Heart right ventricle (tissue), 16 donors: ENCODE measurements at regions not wholly inside any gene's neighbourhood (a gene's known extent, or its start where the extent isn't known, plus 50 kb on each side); places are given as distances from the start of the nearest gene placed in this dataset.

Source experiments
- ATAC-seq, 8 donors: fragments of 200-7000 bp; cut with Tn5 transposase; one replicate each; pipeline ENCODE4 v1.9.1; 2020; ENCODE audit warnings: mild to moderate bottlenecking in 8 of 8, moderate library complexity in 8 of 8, moderate number of reproducible peaks in 1 of 8
- DNase-seq, 2 donors: peaks; one replicate each; pipeline ENCODE4 v3.0.0-alpha.2; 2020
- H3K27ac ChIP-seq, 10 donors: fragments of 200-600 bp; sonication (generic) in 2 of 10; one replicate each; pipeline versions ENCODE4 v1.5.0 to v1.8.0; 2020 to 2022; ENCODE audit warnings: mild to moderate bottlenecking in 3 of 10
- H3K27me3 ChIP-seq, 7 donors: fragments of 200-600 bp; one replicate each; pipeline ENCODE4 v1.8.0; 2021 to 2022; ENCODE audit warnings: mild to moderate bottlenecking in 2 of 7
- H3K36me3 ChIP-seq, 9 donors: fragments of 200-600 bp; sonication (generic) in 1 of 9; one replicate each; pipeline versions ENCODE4 v1.5.0 to v1.8.0; 2020 to 2022; ENCODE audit warnings: mild to moderate bottlenecking in 2 of 9
- H3K4me1 ChIP-seq, 9 donors: fragments of 200-600 bp; sonication (generic) in 1 of 9; one replicate each; pipeline versions ENCODE4 v1.5.0 to v1.8.0; 2020 to 2022; ENCODE audit warnings: mild to moderate bottlenecking in 4 of 9
- H3K4me3 ChIP-seq, 10 donors: fragments of 200-600 bp; sonication (generic) in 2 of 10; one replicate each; pipeline versions ENCODE4 v1.5.0 to v1.8.0; 2020 to 2022; ENCODE audit warnings: mild to moderate bottlenecking in 7 of 10, moderate library complexity in 2 of 10
- H3K9me3 ChIP-seq, 11 donors: fragments of 200-600 bp in 10 of 11; sonication (generic) in 2 of 11; one replicate each; pipeline versions ENCODE4 v1.5.0 to v1.8.0; 2013 to 2022; ENCODE audit warnings: mild to moderate bottlenecking in 2 of 11, control low read depth in 1 of 11, moderate library complexity in 1 of 11
- WGBS, 2 donors: extraction: QIAGEN DNeasy Blood & Tissue Kit; methylation state at CpG; one replicate each; pipeline ENCODE4 v1.1.7; 2013; ENCODE audit warnings: inconsistent platforms in 1 of 2; 5-methylcytosine and 5-hydroxymethylcytosine counted together
- intact Hi-C, 10 donors: fragments of 100-400 bp; cut with DNase I; formaldehyde crosslinking; loops; one replicate each; pipeline versions ENCODE4 v1.11.1 to v1.14.2; 2022
- TF ChIP-seq, protein P1 (sequence below), 9 donors: fragments of 200-600 bp; sonication (generic) in 2 of 9; IDR thresholded peaks; one replicate each; pipeline versions ENCODE4 v1.5.0 to v1.8.0; 2021 to 2022; ENCODE audit warnings: antibody characterized with exemption in 9 of 9, mild to moderate bottlenecking in 5 of 9, moderate library complexity in 1 of 9
- donor health status: Arrhythmogenic right ventricular cardiomyopathy.
- donor health status: ischemic (EF 13 %, LVEDD 7.1; RV severe dilation, severe dysfunction).
- donor health status: healthy with polysubstance abuse.
- donor health status: DM: no; HTN: yes; CAD: no.
- donor health status: DM: no; HTN: no; CAD: no.
- donor health status: ischemic (EF 25% LVEDD 6.9; RV normal size, moderate dysfunction).
- donor health status: ischemic (EF 25% LVEDD 5.7; RV mildly dilated, moderate dysfunction).
- donor health status: healthy.
- donor health status: DM: yes; HTN: yes; CAD: no.
- donor health status: Ischemic cardiomyopathy.
- donor health status: ischemic (EF 35%, LVEDD 5.7; RV mildly dilated, moderate dysfunction).
- donor health status: nonischemic (EF 11% LVEDD 7.7; RV severe dilation, severe dysfunction).
- donor health status: DM: yes; HTN: yes; CAD: no.
- donor health status: PGD.
- donor health status: ischemic (EF 29% LVEDD 5.4; RV normal size, mild dysfunction).
- donor health status: nonischemic (EF 23%, LVEDD 6.1; RV moderate dilation, normal function).

GRCh38 chr6:165726965-165727381, 63.9 kb upstream of the PDE10A start:
- WGBS, 2 donors, result 68 to 70% methylated on average over 23 of the region's 23 CpGs
- peak; percentile 25 to 63 (median 48) for ATAC-seq
- TF ChIP-seq, protein P1, sequence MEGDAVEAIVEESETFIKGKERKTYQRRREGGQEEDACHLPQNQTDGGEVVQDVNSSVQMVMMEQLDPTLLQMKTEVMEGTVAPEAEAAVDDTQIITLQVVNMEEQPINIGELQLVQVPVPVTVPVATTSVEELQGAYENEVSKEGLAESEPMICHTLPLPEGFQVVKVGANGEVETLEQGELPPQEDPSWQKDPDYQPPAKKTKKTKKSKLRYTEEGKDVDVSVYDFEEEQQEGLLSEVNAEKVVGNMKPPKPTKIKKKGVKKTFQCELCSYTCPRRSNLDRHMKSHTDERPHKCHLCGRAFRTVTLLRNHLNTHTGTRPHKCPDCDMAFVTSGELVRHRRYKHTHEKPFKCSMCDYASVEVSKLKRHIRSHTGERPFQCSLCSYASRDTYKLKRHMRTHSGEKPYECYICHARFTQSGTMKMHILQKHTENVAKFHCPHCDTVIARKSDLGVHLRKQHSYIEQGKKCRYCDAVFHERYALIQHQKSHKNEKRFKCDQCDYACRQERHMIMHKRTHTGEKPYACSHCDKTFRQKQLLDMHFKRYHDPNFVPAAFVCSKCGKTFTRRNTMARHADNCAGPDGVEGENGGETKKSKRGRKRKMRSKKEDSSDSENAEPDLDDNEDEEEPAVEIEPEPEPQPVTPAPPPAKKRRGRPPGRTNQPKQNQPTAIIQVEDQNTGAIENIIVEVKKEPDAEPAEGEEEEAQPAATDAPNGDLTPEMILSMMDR (IDR thresholded peaks at IDR 0.05), result no peak
- Histone ChIP-seq H3K4me3 (no peak overlapping the region), H3K9me3 (no peaks in the 10 kb centered on the region), H3K27ac (no peak overlapping the region), H3K36me3 (no peaks in the 10 kb centered on the region), H3K4me1 (peaks cover 0 to 8% (median 0%) of the 10 kb centered on the region in 9 donors), H3K27me3 (no peaks in the 10 kb centered on the region)
- intact Hi-C loops, result loop anchor here in 8 of 10 donors (1.0 to 10.0 kb wide), 7 partner anchors 123 to 292 kb away; no protein-coding TSS in a partner anchor
- DNase-seq, result peak in 1 of 2 donors; percentile 20

GRCh38 chr6:165726290-165726875, 63.3 kb upstream of the PDE10A start:
- Histone ChIP-seq H3K4me3 (no peak overlapping the region), H3K27ac (no peak overlapping the region), H3K36me3 (no peaks in the 10 kb centered on the region), H3K9me3 (no peaks in the 10 kb centered on the region), H3K27me3 (no peaks in the 10 kb centered on the region), H3K4me1 (peaks cover 0 to 8% (median 0%) of the 10 kb centered on the region in 9 donors)
- intact Hi-C loops, result loop anchor here in 8 of 10 donors (2.0 to 10.0 kb wide), 6 partner anchors 124 to 292 kb away; no protein-coding TSS in a partner anchor
- TF ChIP-seq, protein P1 (IDR thresholded peaks at IDR 0.05), result no peak
- 90 to 94% methylated on average over 25 of the region's 25 CpGs for WGBS, 2 donors
- ATAC-seq (no peak), DNase-seq (no peak)

DNA sequence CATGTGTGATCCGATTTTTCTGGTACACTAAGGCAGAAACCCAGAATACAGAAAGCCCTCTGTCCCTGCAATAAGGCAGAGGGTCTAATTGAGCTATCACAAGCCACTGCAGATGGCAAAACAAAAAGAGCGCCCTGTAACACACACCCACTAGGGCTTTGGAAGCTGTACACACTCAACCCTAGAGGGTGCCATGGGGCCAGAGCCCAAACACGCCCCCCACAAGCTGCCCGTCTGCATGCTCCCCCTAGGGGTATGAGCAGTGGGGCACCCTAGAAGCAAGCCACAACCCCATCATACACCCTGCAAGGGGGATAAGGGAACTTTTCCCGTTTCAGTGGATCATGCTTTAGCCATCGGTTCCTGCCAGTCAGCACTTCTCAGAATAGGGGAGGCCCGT, 62.2 kb upstream of the PDE10A start:
- Histone ChIP-seq H3K4me3 (no peak overlapping the region), H3K27me3 (no peaks in the 10 kb centered on the region), H3K27ac (no peak overlapping the region), H3K36me3 (no peaks in the 10 kb centered on the region), H3K9me3 (no peaks in the 10 kb centered on the region), H3K4me1 (peaks cover 0 to 8% (median 0%) of the 10 kb centered on the region in 9 donors)
- 95 to 96% methylated on average over 7 of the region's 7 CpGs for WGBS, 2 donors
- intact Hi-C loops, result loop anchor here in 7 of 10 donors (5.0 to 10.0 kb wide), 5 partner anchors 127 to 290 kb away; no protein-coding TSS in a partner anchor
- TF ChIP-seq, protein P1 (IDR thresholded peaks at IDR 0.05), result no peak
- ATAC-seq (peak in 2 of 8 donors; percentile 26 to 38), DNase-seq (no peak)

GRCh38 chr6:165723326-165723725, 60.3 kb upstream of the PDE10A start:
- Histone ChIP-seq H3K4me1 (peaks cover 0 to 17% (median under 1%) of the 10 kb centered on the region in 9 donors), H3K4me3 (no peak overlapping the region), H3K27ac (no peak overlapping the region), H3K27me3 (no peaks in the 10 kb centered on the region), H3K36me3 (no peaks in the 10 kb centered on the region), H3K9me3 (no peaks in the 10 kb centered on the region)
- DNase-seq (no peak), ATAC-seq (no peak)
- 79 to 84% methylated on average over 9 of the region's 9 CpGs for WGBS, 2 donors
- intact Hi-C loops, result loop anchor here in 5 of 10 donors (10.0 kb wide), 2 partner anchors 279 to 289 kb away; no protein-coding TSS in a partner anchor
- TF ChIP-seq, protein P1 (IDR thresholded peaks at IDR 0.05), result no peak
